SK-N-SH (cell line): ENCODE measurements at regions not wholly inside any gene's neighbourhood (a gene's known extent, or its start where the extent isn't known, plus 50 kb on each side); places are given as distances from the start of the nearest gene placed in this dataset.

Experiments used
- CTCF ChIA-PET: fragments of 300-600, 350-600 bp; formaldehyde crosslinking; extraction: SDS; loops from one replicate; lab custom pipeline; 2021; lab: Yijun Ruan, JAX
- POLR2A ChIA-PET: fragments of 350-600 bp; sonication (Branson Sonifier 250); formaldehyde crosslinking; extraction: SDS; loops from one replicate; lab custom pipeline; 2020; ENCODE audit warnings: antibody characterized with exemption, inconsistent platforms; lab: Yijun Ruan, JAX
- DNase-seq: peaks from one replicate; pipeline ENCODE4 v3.0.0; 2012
- H2AFZ ChIP-seq: fragments of 200-600 bp; sonication (generic); 2 replicates; pipeline ENCODE4 v1.8.1; 2016; ENCODE audit warnings: antibody characterized with exemption, mild to moderate bottlenecking, low read depth
- H3F3A ChIP-seq: fragments of 200-600 bp; sonication (generic); replicated peaks from 2 replicates; pipeline ENCODE3; 2016; ENCODE audit warnings: antibody characterized with exemption, mild to moderate bottlenecking; ENCODE audit not compliant: insufficient read depth
- H3K27ac ChIP-seq, 2 experiments: fragments of 200-500 bp in 1 of 2; fragments of 200-600 bp in 1 of 2; sonication (Bioruptor generic) in 1 of 2; sonication (generic), shearing (Covaris generic) in 1 of 2; 2 replicates each; pipeline versions ENCODE4 v1.5.1 to v1.6.1; 2014 to 2016; ENCODE audit warnings: low read depth in 2 of 2, inconsistent platforms in 1 of 2, low read length in 1 of 2, mild to moderate bottlenecking in 1 of 2, mixed read lengths in 1 of 2
- H3K27me3 ChIP-seq: fragments of 200-600 bp; sonication (generic), shearing (Covaris generic); 2 replicates; pipeline ENCODE4 v1.6.1; 2016; ENCODE audit warnings: mixed run types; ENCODE audit not compliant: insufficient read depth
- H3K36me3 ChIP-seq, 2 experiments: fragments of 200-500 bp in 1 of 2; fragments of 200-600 bp in 1 of 2; sonication (Bioruptor generic) in 1 of 2; sonication (generic) in 1 of 2; replicated peaks in 1 of 2; 2 replicates each; pipeline versions ENCODE3 to v1.5.1; 2014 to 2016; ENCODE audit warnings: low read length in 1 of 2, mild to moderate bottlenecking in 1 of 2; ENCODE audit not compliant: insufficient read depth in 2 of 2, control insufficient read depth in 1 of 2
- H3K4me1 ChIP-seq, 2 experiments: fragments of 200-500 bp in 1 of 2; fragments of 200-600 bp in 1 of 2; sonication (Bioruptor generic) in 1 of 2; sonication (generic), shearing (Covaris generic) in 1 of 2; 2 replicates each; pipeline versions ENCODE4 v1.5.1 to v1.6.1; 2014 to 2016; ENCODE audit warnings: low read depth in 1 of 2, low read length in 1 of 2, mixed run types in 1 of 2; ENCODE audit not compliant: insufficient read depth in 2 of 2, control insufficient read depth in 1 of 2
- H3K4me2 ChIP-seq: fragments of 200-600 bp; sonication (generic), shearing (Covaris generic); 2 replicates; pipeline ENCODE4 v1.6.1; 2017; ENCODE audit warnings: mixed run types
- H3K4me3 ChIP-seq, 2 experiments: fragments of 200-500 bp in 1 of 2; fragments of 200-600 bp in 1 of 2; sonication (Bioruptor generic) in 1 of 2; sonication (generic), shearing (Covaris generic) in 1 of 2; 2 replicates each; pipeline versions ENCODE4 v1.5.1 to v1.8.1; 2014 to 2016; ENCODE audit warnings: low read depth in 2 of 2, inconsistent platforms in 1 of 2, low read length in 1 of 2, mild to moderate bottlenecking in 1 of 2, mixed read lengths in 1 of 2, moderate library complexity in 1 of 2
- H3K79me2 ChIP-seq: fragments of 200-600 bp; sonication (generic); 2 replicates; pipeline ENCODE4 v1.8.1; 2017; ENCODE audit warnings: mild to moderate bottlenecking; ENCODE audit not compliant: insufficient read depth
- H3K9ac ChIP-seq: fragments of 200-600 bp; sonication (generic); 2 replicates; pipeline ENCODE4 v1.6.1; 2017; ENCODE audit warnings: mixed run types
- H3K9me2 ChIP-seq: fragments of 200-600 bp; sonication (generic); 2 replicates; pipeline ENCODE4 v1.6.1; 2017; ENCODE audit warnings: mixed run types
- H3K9me3 ChIP-seq: fragments of 200-600 bp; sonication (generic); 2 replicates; pipeline ENCODE4 v1.6.1; 2017; ENCODE audit warnings: mixed run types, mild to moderate bottlenecking, moderate library complexity
- H4K20me1 ChIP-seq: fragments of 200-600 bp; sonication (generic); 2 replicates; pipeline ENCODE4 v1.6.1; 2017; ENCODE audit warnings: mild to moderate bottlenecking, mixed run types; ENCODE audit not compliant: insufficient read depth
- ELF1 ChIP-seq: IDR thresholded peaks from 2 replicates; pipeline ENCODE4 v1.4.0; 2012
- EP300 ChIP-seq, 2 experiments: IDR thresholded peaks; 2 replicates each; pipeline versions ENCODE4 v1.4.0 to v1.6.1; 2012; ENCODE audit warnings: borderline replicate concordance in 1 of 2, low read depth in 1 of 2, low read length in 1 of 2
- EZH2phosphoT487 ChIP-seq: fragments of 200-600 bp; sonication (generic); IDR thresholded peaks from 2 replicates; pipeline ENCODE4 v1.6.1; 2017; ENCODE audit warnings: low read depth, mixed run types, mild to moderate bottlenecking, antibody characterized with exemption, moderate library complexity, borderline replicate concordance
- FOXJ3 ChIP-seq: sonication (generic); formaldehyde crosslinking; IDR thresholded peaks from 2 replicates; pipeline ENCODE4 v1.5.1; 2020; ENCODE audit warnings: mild to moderate bottlenecking, missing genetic modification reagents
- GABPA ChIP-seq: IDR thresholded peaks from 2 replicates; pipeline ENCODE4 v1.4.0; 2012; ENCODE audit warnings: low read depth, mild to moderate bottlenecking
- MAX ChIP-seq: IDR thresholded peaks from 2 replicates; pipeline ENCODE4 v1.4.0; 2012; ENCODE audit warnings: low read depth
- MXI1 ChIP-seq: IDR thresholded peaks from 2 replicates; pipeline ENCODE4 v1.6.1; 2012; ENCODE audit warnings: mild to moderate bottlenecking, low read depth, low read length, improper control_type of control experiment
- NFIC ChIP-seq: IDR thresholded peaks from 2 replicates; pipeline ENCODE4 v1.4.0; 2012; ENCODE audit warnings: borderline replicate concordance
- PBX3 ChIP-seq: IDR thresholded peaks from 2 replicates; pipeline ENCODE4; 2012
- POLR2AphosphoS5 ChIP-seq: IDR thresholded peaks from 2 replicates; pipeline ENCODE4 v1.6.1; 2012; ENCODE audit warnings: low read depth, low read length
- RAD21 ChIP-seq: IDR thresholded peaks from 2 replicates; pipeline ENCODE4 v1.6.1; 2012; ENCODE audit warnings: mild to moderate bottlenecking, low read length
- REST ChIP-seq: IDR thresholded peaks from 2 replicates; pipeline ENCODE4 v1.6.1; 2012; ENCODE audit warnings: mild to moderate bottlenecking, low read depth, low read length, moderate library complexity
- TEAD4 ChIP-seq: IDR thresholded peaks from 2 replicates; pipeline ENCODE4 v1.4.0; 2012; ENCODE audit warnings: mild to moderate bottlenecking, borderline replicate concordance; ENCODE audit not compliant: insufficient read depth
- USF1 ChIP-seq: IDR thresholded peaks from 2 replicates; pipeline ENCODE4 v1.4.0; 2012; ENCODE audit warnings: low read depth, borderline replicate concordance
- USF2 ChIP-seq: fragments of 150-350 bp; IDR thresholded peaks from 2 replicates; pipeline ENCODE4 v1.6.1; 2017; ENCODE audit warnings: antibody characterized with exemption, low read length, low read depth, borderline replicate concordance
- WGBS: methylation state at CpG from one replicate; pipeline ENCODE4 v1.1.6; 2017; ENCODE audit warnings: low lambda C conversion rate; 5-methylcytosine and 5-hydroxymethylcytosine counted together

GRCh38 chr10:62870866-62871265, 54.7 kb upstream of the EGR2 start:
- Histone ChIP-seq H3K9me3 (no peaks in the 10 kb centered on the region), H3K27ac (no peak overlapping the region), H3K79me2 (no peaks in the 10 kb centered on the region), H3K27me3 (no peaks in the 10 kb centered on the region), H3K9ac (no peak overlapping the region), H3K4me1 (no peaks in the 10 kb centered on the region), H2AFZ (no peak overlapping the region), H3K36me3 (no peaks in the 10 kb centered on the region), H3K9me2 (no peaks in the 10 kb centered on the region), H3F3A (no peaks in the 10 kb centered on the region), H3K4me2 (no peak overlapping the region), H3K4me3 (no peak overlapping the region), H4K20me1 (no peaks in the 10 kb centered on the region)
- CTCF ChIA-PET, result no interaction called here
- no peak for DNase-seq
- POLR2A ChIA-PET, result no interaction called here
- WGBS, result 65% methylated on average over 7 of the region's 7 CpGs
- TF ChIP-seq TEAD4 (no peak), POLR2AphosphoS5 (no peak), USF1 (no peak), RAD21 (no peak), PBX3 (no peak), EZH2phosphoT487 (no peak), EP300 (IDR thresholded peaks at IDR 0.05; ENCODE audit: borderline replicate concordance in 1 of 2, low read depth in 1 of 2, low read length in 1 of 2) (no peak), MXI1 (no peak), NFIC (no peak), USF2 (no peak), FOXJ3 (CRISPR knock-in tag) (no peak), ELF1 (no peak), REST (no peak), MAX (no peak), GABPA (no peak)
